Activated CD8-positive, alpha-beta memory T cell treated with anti-CD3 and anti-CD28 coated beads for 4 hours (primary cell): ENCODE measurements at regions not wholly inside any gene's neighbourhood (a gene's known extent, or its start where the extent isn't known, plus 50 kb on each side); places are given as distances from the start of the nearest gene placed in this dataset.
A peak's percentile ranks its signal among the peaks of the same experiment; 100 is the strongest.

Source experiments
- DNase-seq, 2 donors: peaks; one replicate each; pipeline ENCODE4 v3.0.0-alpha.2; 2020; ENCODE audit warnings: low read depth in 2 of 2

GRCh38 chr1:224486801-224487583, 52.4 kb upstream of the WDR26 start:
- no peak for DNase-seq

- no peak for DNase-seq
Measured at GRCh38 chr1:224488806-224489499, 54.4 kb upstream of the WDR26 start.

GRCh38 chr1:224489534-224490365, 55.2 kb upstream of the WDR26 start:
- no peak for DNase-seq

- DNase-seq: no peak
Measured at GRCh38 chr1:224490549-224491537, 56.2 kb upstream of the WDR26 start.

GRCh38 chr1:224492015-224492414, 57.4 kb upstream of the WDR26 start:
- no peak for DNase-seq

GRCh38 chr1:224492632-224493031, 58.0 kb upstream of the WDR26 start:
- DNase-seq: no peak

- no peak for DNase-seq
Measured at GRCh38 chr1:224493269-224493668, 58.7 kb upstream of the WDR26 start.

- no peak for DNase-seq
Measured at GRCh38 chr1:224494343-224494742, 59.7 kb upstream of the WDR26 start.

GRCh38 chr1:224495866-224496265, 61.3 kb upstream of the WDR26 start:
- no peak for DNase-seq

GRCh38 chr1:224496826-224497225, 62.2 kb upstream of the WDR26 start:
- no peak for DNase-seq

GRCh38 chr1:224497714-224498573, 63.3 kb upstream of the WDR26 start:
- DNase-seq: peak; percentile 24 to 39

- DNase-seq: no peak
Measured at GRCh38 chr1:224498574-224499170, 64.1 kb upstream of the WDR26 start.

- no peak for DNase-seq
Measured at GRCh38 chr1:224499204-224499603, 64.6 kb upstream of the WDR26 start.

GRCh38 chr1:224500796-224501195, 66.2 kb upstream of the WDR26 start:
- DNase-seq: no peak

GRCh38 chr1:224501836-224502235, 67.2 kb upstream of the WDR26 start:
- no peak for DNase-seq

GRCh38 chr1:224502459-224503160, 68.0 kb upstream of the WDR26 start:
- no peak for DNase-seq

GRCh38 chr1:224503161-224504118, 68.8 kb upstream of the WDR26 start:
- no peak for DNase-seq
